ENCODE measurements at regions not wholly inside any gene's neighbourhood (a gene's known extent, or its start where the extent isn't known, plus 50 kb on each side); places are given as distances from the start of the nearest gene placed in this dataset.

DNA sequence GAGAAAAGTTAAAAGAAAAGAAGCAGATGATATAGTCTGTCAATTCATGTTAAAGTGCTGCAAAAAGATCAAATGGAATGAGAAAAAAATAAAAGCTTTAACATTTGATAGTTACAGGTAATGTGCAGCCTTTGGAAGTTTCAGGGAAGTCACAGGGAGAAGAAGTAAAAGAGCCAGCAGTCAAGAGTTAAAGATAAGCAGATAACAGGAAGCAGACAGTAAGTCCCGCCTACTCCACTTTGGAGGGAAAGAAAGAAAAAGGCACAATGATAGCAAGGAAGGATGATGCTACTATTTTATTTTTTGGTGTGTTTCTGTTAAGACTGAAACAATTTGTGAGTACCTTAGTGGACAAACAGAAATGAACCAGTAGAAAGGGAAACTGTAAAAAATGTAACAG is 111.1 kb upstream of the KRR1 start:
- no peak for TF ChIP-seq NR2C2 (CRISPR knock-in tag; IDR thresholded peaks at IDR 0.05)
- TF ChIP-seq E2F5 (CRISPR knock-in tag; IDR thresholded peaks at IDR 0.05) = no peak
- TF ChIP-seq, protein P1, sequence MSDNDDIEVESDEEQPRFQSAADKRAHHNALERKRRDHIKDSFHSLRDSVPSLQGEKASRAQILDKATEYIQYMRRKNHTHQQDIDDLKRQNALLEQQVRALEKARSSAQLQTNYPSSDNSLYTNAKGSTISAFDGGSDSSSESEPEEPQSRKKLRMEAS (CRISPR knock-in tag; IDR thresholded peaks at IDR 0.05) = no peak
- TF ChIP-seq CTCF (IDR thresholded peaks at IDR 0.05) = no peak
- TF ChIP-seq JAZF1 (CRISPR knock-in tag; IDR thresholded peaks at IDR 0.05) = no peak
- no peak for TF ChIP-seq NR1H2 (CRISPR knock-in tag; IDR thresholded peaks at IDR 0.05)
- TF ChIP-seq FOXP1 (CRISPR knock-in tag; IDR thresholded peaks at IDR 0.05; ENCODE audit: borderline replicate concordance) = no peak

All from WTC11 (cell line).